Heart left ventricle (tissue), 13 donors: ENCODE measurements at regions not wholly inside any gene's neighbourhood (a gene's known extent, or its start where the extent isn't known, plus 50 kb on each side); places are given as distances from the start of the nearest gene placed in this dataset.

Source experiments
- CTCF ChIP-seq, 12 donors: fragments of 200-600 bp; sonication (generic) in 4 of 12; IDR thresholded peaks; one replicate each; pipeline versions ENCODE4 v1.5.0 to v1.8.0; 2018 to 2022; ENCODE audit warnings: antibody characterized with exemption in 12 of 12, mild to moderate bottlenecking in 5 of 12
- POLR2A ChIP-seq, 2 donors: fragments of 450-650 bp; IDR thresholded peaks; one replicate each; pipeline ENCODE4 v1.6.1; 2017; ENCODE audit warnings: antibody characterized with exemption in 2 of 2, mild to moderate bottlenecking in 2 of 2, moderate library complexity in 2 of 2
- donor health status: ischemic (EF 13 %, LVEDD 7.1; RV severe dilation, severe dysfunction).
- donor health status: DM: no; HTN: yes; CAD: no.
- donor health status: DM: no; HTN: no; CAD: no.
- donor health status: ischemic (EF 25% LVEDD 6.9; RV normal size, moderate dysfunction).
- donor health status: ischemic (EF 25% LVEDD 5.7; RV mildly dilated, moderate dysfunction).
- donor health status: ischemic (EF 35%, LVEDD 5.7; RV mildly dilated, moderate dysfunction).
- donor health status: nonischemic (EF 11% LVEDD 7.7; RV severe dilation, severe dysfunction).
- donor health status: DM: yes; HTN: yes; CAD: no.
- donor health status: PGD.
- donor health status: ischemic (EF 29% LVEDD 5.4; RV normal size, mild dysfunction).
- donor health status: nonischemic (EF 23%, LVEDD 6.1; RV moderate dilation, normal function).

GRCh38 chr1:208851366-208851765, 607.2 kb upstream of the PLXNA2 start:
- TF ChIP-seq POLR2A (IDR thresholded peaks at IDR 0.05) (no peak), CTCF (IDR thresholded peaks at IDR 0.05) (no peak)
